ENCODE measurements at regions not wholly inside any gene's neighbourhood (a gene's known extent, or its start where the extent isn't known, plus 50 kb on each side); places are given as distances from the start of the nearest gene placed in this dataset.
"Not testable (repeated sequence)": the region's sequence is repeated elsewhere in the genome, so short reads cannot be mapped to it uniquely, and the experiment has no call there.

- H3K9me3 Mint-ChIP-seq (ENCODE audit: unreplicated experiment) = no peaks in the 10 kb centered on the region
- H3K4me3 Mint-ChIP-seq (ENCODE audit: unreplicated experiment) = no peak overlapping the region
- H3K27me3 Mint-ChIP-seq (ENCODE audit: unreplicated experiment) = no peaks in the 10 kb centered on the region
Measured at GRCh38 chr3:153551536-153552285, 389.7 kb downstream of the RAP2B start.

GRCh38 chr3:153552887-153553604 lies 391.0 kb downstream of the RAP2B start:
- Mint-ChIP-seq H3K27ac (ENCODE audit: unreplicated experiment) (no peak overlapping the region), H3K9me3 (ENCODE audit: unreplicated experiment) (no peaks in the 10 kb centered on the region), H3K36me3 (ENCODE audit: unreplicated experiment) (no peaks in the 10 kb centered on the region), H3K4me1 (ENCODE audit: low read depth, unreplicated experiment) (no peaks in the 10 kb centered on the region), H3K4me3 (ENCODE audit: unreplicated experiment) (no peak overlapping the region), H3K27me3 (ENCODE audit: unreplicated experiment) (no peaks in the 10 kb centered on the region)
- DNase-seq = no peak
- TF ChIP-seq CTCF (IDR thresholded peaks at IDR 0.05; ENCODE audit: partially characterized antibody, unreplicated experiment) = no peak

More at GRCh38 chr3:153551536-153552285, 389.7 kb downstream of the RAP2B start:
- TF ChIP-seq CTCF (IDR thresholded peaks at IDR 0.05; ENCODE audit: partially characterized antibody, unreplicated experiment) = no peak
- H3K27ac Mint-ChIP-seq (ENCODE audit: unreplicated experiment) = no peak overlapping the region
- no peak for DNase-seq
- no peaks in the 10 kb centered on the region for H3K4me1 Mint-ChIP-seq (ENCODE audit: low read depth, unreplicated experiment)
- H3K36me3 Mint-ChIP-seq (ENCODE audit: unreplicated experiment) = no peaks in the 10 kb centered on the region

DNA sequence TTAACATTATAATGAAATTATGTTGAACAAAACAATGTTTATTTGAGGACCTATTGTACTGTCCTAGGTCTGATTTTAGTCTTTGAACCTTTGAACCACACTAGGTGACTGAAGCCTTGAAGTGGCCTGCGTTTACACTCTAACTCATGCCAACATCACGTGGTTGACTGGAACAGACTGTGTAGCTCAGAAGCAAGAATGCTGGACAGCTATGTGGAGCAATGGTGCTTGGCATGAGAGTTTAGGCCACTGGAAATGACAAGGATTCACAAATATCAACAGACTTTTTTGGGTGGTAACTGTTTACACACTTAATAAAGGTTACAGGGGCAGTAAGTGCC lies 391.5 kb downstream of the RAP2B start:
- no peak overlapping the region for H3K27ac Mint-ChIP-seq (ENCODE audit: unreplicated experiment)
- H3K27me3 Mint-ChIP-seq (ENCODE audit: unreplicated experiment) = no peaks in the 10 kb centered on the region
- TF ChIP-seq CTCF (IDR thresholded peaks at IDR 0.05; ENCODE audit: partially characterized antibody, unreplicated experiment) = no peak
- no peaks in the 10 kb centered on the region for H3K9me3 Mint-ChIP-seq (ENCODE audit: unreplicated experiment)
- DNase-seq = no peak
- no peaks in the 10 kb centered on the region for H3K36me3 Mint-ChIP-seq (ENCODE audit: unreplicated experiment)
- H3K4me3 Mint-ChIP-seq (ENCODE audit: unreplicated experiment) = no peak overlapping the region
- no peaks in the 10 kb centered on the region for H3K4me1 Mint-ChIP-seq (ENCODE audit: low read depth, unreplicated experiment)

DNA sequence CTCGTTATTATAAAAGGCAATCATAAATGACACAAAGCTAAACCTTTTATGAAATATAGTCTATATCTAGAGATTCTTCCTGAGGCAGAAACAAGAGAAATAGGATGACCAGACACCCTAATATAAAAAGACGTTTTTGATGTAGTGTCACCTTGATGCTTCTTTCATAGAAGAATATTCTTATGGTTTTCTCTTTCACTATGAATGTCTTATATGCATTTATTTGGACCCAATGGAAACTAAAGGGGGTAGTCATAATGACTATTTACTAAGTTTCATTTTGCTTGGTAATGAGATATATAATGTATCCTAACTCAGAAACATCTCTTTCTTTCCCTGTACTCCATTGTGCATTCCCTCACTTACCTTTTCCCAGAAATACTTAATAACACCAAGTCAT lies 393.9 kb downstream of the RAP2B start:
- Mint-ChIP-seq H3K9me3 (ENCODE audit: unreplicated experiment) (no peaks in the 10 kb centered on the region), H3K27me3 (ENCODE audit: unreplicated experiment) (peaks cover 1% of the 10 kb centered on the region), H3K4me1 (ENCODE audit: low read depth, unreplicated experiment) (no peaks in the 10 kb centered on the region), H3K4me3 (ENCODE audit: unreplicated experiment) (no peak overlapping the region), H3K27ac (ENCODE audit: unreplicated experiment) (no peak overlapping the region), H3K36me3 (ENCODE audit: unreplicated experiment) (no peaks in the 10 kb centered on the region)
- DNase-seq = no peak
- no peak for TF ChIP-seq CTCF (IDR thresholded peaks at IDR 0.05; ENCODE audit: partially characterized antibody, unreplicated experiment)

GRCh38 chr3:153559366-153559765 lies 397.3 kb downstream of the RAP2B start:
- H3K4me1 Mint-ChIP-seq (ENCODE audit: low read depth, unreplicated experiment); H3K4me3 Mint-ChIP-seq (ENCODE audit: unreplicated experiment): not testable (repeated sequence)

More at GRCh38 chr3:153559366-153559765, 397.3 kb downstream of the RAP2B start:
- not testable (repeated sequence) for H3K27ac Mint-ChIP-seq (ENCODE audit: unreplicated experiment); H3K27me3 Mint-ChIP-seq (ENCODE audit: unreplicated experiment); H3K36me3 Mint-ChIP-seq (ENCODE audit: unreplicated experiment); DNase-seq; H3K9me3 Mint-ChIP-seq (ENCODE audit: unreplicated experiment)
